IMR-90 (cell line): ENCODE measurements at regions not wholly inside any gene's neighbourhood (a gene's known extent, or its start where the extent isn't known, plus 50 kb on each side); places are given as distances from the start of the nearest gene placed in this dataset.

Experiments
- CTCF ChIP-seq: conservative IDR thresholded peaks from 2 replicates; pipeline ENCODE4 v1.5.1; 2012; ENCODE audit warnings: mild to moderate bottlenecking, low read depth, low read length, improper control_type of control experiment
- POLR2A ChIP-seq: IDR thresholded peaks from 2 replicates; pipeline ENCODE4 v1.6.1; 2012; ENCODE audit warnings: mild to moderate bottlenecking, low read depth, low read length
- SMC3 ChIP-seq: fragments of 150-350 bp; IDR thresholded peaks from 2 replicates; pipeline ENCODE4 v1.6.1; 2016; ENCODE audit warnings: low read depth, mild to moderate bottlenecking, antibody characterized with exemption, low read length, moderate library complexity
- USF2 ChIP-seq: fragments of 150-350 bp; IDR thresholded peaks from 2 replicates; pipeline ENCODE4 v1.6.1; 2017; ENCODE audit warnings: mild to moderate bottlenecking, antibody characterized with exemption, low read length, low read depth

GRCh38 chr1:90308421-90308820 lies 313.5 kb downstream of the ZNF326 start:
- no peak for TF ChIP-seq POLR2A
- no peak for TF ChIP-seq CTCF
- no peak for TF ChIP-seq SMC3
- no peak for TF ChIP-seq USF2
